RPMI8226 (cell line): ENCODE measurements at regions not wholly inside any gene's neighbourhood (a gene's known extent, or its start where the extent isn't known, plus 50 kb on each side); places are given as distances from the start of the nearest gene placed in this dataset.
"Not testable (repeated sequence)": the region's sequence is repeated elsewhere in the genome, so short reads cannot be mapped to it uniquely, and the experiment has no call there.

Experiments used
- DNase-seq: peaks from one replicate; pipeline ENCODE4 v3.0.0-alpha.2; 2015

GRCh38 chr12:47367912-47368537 lies 288.3 kb upstream of the AMIGO2 start:
- no peak for DNase-seq

- DNase-seq = no peak
These were observed 286.8 kb upstream of the AMIGO2 start for GRCh38 chr12:47366579-47366978.

DNA sequence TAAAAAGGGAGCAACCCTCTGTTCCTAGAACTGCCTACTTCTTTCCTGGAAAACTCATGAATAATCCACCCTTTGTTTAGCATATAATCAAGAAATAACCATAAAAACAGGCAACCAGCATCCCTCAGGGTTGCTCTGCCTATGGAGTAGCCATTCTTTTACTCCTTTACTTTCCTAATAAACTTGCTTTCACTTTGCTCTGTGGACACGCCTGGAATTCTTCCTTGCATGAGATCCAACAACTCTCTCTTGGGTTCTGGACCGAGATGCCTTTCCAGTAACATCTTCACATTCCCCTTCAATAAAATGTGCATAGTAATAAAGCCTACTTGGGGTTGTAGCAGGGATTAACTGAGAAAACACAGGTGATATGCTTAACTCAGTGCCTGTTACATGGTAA lies 286.4 kb upstream of the AMIGO2 start:
- no peak for DNase-seq

DNA sequence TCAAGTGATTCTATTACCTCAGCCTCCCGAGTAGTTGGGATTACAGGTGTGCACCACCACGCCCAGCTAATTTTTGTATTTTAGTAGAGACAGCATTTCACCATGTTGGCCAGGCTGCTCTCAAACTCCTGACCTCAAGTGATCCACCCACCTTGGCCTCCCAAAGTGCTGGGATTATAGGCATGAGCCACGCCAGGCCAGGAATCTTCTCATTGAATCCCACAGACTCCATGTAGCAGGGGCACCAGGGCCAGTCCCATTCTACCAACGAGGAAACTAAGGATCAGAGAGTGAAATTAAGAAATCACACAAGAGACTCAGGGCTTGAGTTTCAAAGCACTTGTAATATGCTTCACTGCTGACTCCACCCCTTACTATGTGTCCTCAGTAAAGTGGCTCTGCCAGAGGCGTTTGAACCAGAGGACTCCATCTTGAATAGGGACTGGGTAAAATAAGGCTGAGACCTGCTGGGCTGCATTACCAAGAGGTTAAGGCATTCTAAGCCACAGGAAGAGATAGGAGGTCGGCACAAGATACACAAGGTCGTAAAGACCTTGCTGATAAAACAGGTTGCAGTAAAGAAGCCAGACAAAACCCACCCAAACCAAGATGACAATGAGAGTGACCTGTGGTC lies 285.8 kb upstream of the AMIGO2 start:
- not testable (repeated sequence) for DNase-seq

- DNase-seq = no peak
These were observed 284.5 kb upstream of the AMIGO2 start for GRCh38 chr12:47364261-47364660.

GRCh38 chr12:47362126-47362705 lies 282.5 kb upstream of the AMIGO2 start:
- no peak for DNase-seq

GRCh38 chr12:47361389-47362021 lies 281.7 kb upstream of the AMIGO2 start:
- DNase-seq = peak; percentile 15

- no peak for DNase-seq
These were observed 281.1 kb upstream of the AMIGO2 start for GRCh38 chr12:47360771-47361388.

- DNase-seq = no peak
These were observed 280.3 kb upstream of the AMIGO2 start for GRCh38 chr12:47360093-47360480.

DNA sequence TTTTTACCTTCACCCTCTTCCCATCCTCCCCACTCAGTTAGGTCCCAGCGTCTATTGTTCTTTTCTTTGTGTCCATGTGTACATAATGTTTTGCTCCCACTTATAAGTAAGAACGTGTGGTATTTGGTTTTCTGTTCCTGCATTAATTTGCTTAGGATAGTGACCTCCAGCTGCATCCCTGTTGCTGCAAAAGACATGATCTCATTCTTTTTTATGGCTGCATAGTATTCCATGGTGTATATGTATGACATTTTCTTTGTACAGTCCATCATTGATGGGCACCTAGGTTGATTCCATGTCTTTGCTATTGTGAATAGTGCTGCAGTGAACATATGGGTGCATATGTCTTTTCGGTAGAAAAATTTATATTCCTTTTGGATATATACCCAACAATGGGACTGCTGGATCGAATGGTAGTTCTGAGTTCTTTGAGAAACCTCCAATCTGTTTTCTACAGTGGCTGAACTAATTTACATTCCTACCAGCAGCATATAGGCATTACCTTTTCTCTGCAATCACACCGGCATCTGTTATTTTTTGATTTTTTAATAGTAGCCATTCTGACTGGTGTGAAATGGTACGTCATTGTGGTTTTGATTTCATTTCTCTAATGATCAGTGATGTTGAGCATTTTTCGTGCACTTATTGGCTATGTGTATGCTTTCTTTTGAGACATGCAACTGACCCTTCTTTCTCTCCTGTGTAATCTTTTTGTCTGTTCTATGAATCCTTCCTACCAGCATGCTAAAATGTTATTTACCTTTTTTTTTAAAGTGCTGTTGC lies 279.7 kb upstream of the AMIGO2 start:
- no peak for DNase-seq

DNA sequence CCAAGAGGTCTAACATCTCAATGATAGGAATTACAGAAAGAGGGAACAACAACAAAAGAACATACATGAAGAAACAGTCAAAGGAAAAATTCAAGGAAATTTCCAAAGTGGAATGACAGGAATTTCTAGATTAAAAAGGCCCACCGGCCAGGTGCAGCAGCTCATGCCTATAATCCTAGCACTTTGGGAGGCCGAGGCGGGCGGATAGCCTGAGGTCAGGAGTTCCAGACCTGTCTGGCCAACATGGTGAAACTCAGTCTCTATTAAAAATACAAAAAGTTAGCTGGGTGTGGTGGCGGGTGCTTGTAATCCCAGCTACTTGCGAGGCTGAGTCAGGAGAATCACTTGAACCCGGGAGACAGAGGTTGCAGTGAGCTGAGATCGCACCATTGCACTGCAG lies 277.2 kb upstream of the AMIGO2 start:
- DNase-seq = not testable (repeated sequence)

- no peak for DNase-seq
These were observed 276.5 kb upstream of the AMIGO2 start for GRCh38 chr12:47356129-47356700.

DNA sequence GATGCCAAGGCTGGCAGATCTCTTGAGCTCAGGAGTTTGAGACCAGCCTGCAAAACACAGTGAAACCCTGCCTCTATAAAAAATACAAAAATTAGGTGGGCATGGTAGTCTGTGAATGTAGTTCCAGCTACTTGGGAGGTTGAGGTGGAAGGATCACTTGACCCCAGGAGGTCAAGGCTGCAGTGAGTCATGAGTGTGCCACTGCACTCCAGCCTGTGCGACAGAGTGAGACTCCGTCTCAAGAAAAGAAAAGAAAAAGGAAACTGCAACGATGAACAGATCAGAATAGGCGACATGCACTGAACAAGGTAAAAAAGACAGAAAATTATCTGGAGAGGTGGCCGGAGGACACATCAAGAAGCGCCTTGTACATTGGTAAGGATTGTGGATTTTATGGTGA lies 273.7 kb upstream of the AMIGO2 start:
- no peak for DNase-seq

- DNase-seq = no peak
These were observed 272.3 kb upstream of the AMIGO2 start for GRCh38 chr12:47352067-47352466.

- DNase-seq = no peak
These were observed 271.8 kb upstream of the AMIGO2 start for GRCh38 chr12:47351526-47351925.

GRCh38 chr12:47350062-47350408 lies 270.3 kb upstream of the AMIGO2 start:
- DNase-seq = no peak

DNA sequence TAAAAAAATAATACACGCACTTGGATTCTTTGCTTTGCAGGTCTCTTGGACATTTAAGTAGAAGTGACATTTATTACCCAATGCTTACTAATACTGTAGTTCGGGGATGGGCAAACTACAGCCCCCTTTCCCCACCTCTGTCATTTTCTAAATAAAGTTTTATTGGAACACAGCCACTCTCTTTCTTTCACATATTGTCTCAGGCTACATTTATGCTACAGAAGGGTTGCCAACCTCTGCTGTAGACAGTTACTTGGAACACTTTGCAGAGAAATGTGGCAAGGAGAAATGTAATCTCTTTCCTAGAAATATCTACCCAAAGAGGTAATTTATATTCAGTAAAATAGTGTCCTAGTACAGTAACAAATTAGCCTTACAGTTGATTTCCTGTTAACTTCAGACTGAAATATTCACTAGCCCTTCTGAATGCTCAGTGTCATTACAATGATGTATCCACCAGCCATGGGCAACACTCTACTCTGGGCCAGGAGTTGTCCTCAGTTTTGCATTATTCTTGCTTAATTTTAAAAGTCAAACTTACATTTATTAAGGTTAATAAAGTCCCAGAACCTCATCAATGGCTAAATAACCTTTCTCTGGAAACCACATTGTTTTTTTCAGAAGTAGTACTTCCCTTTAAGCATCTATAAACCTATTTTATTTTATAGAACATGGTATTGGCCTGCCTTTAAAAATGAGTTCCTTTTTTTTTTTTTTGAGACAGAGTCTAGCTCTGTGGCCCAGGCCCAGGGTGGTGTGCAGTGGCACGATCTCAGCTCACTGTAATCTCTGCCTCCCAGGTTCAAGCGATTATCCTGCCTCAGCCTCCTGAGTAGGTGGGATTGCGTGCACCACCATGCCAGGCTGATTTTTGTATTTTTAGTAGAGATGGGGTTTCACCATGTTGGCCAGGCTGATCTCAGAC lies 269.6 kb upstream of the AMIGO2 start:
- DNase-seq = no peak

GRCh38 chr12:47348206-47348605 lies 268.4 kb upstream of the AMIGO2 start:
- DNase-seq = no peak

GRCh38 chr12:47346251-47347019 lies 266.7 kb upstream of the AMIGO2 start:
- DNase-seq = no peak

GRCh38 chr12:47343684-47344567 lies 264.2 kb upstream of the AMIGO2 start:
- DNase-seq = no peak
